Suprapubic skin (tissue), 3 donors: ENCODE measurements at regions not wholly inside any gene's neighbourhood (a gene's known extent, or its start where the extent isn't known, plus 50 kb on each side); places are given as distances from the start of the nearest gene placed in this dataset.

Experiments
- CTCF ChIP-seq, 2 donors: fragments of 200-600 bp in 1 of 2; fragments of 450-650 bp in 1 of 2; sonication (generic) in 1 of 2; IDR thresholded peaks; one replicate each; pipeline ENCODE4 v1.5.1; 2016 to 2019; ENCODE audit warnings: antibody characterized with exemption in 2 of 2, mild to moderate bottlenecking in 1 of 2, moderate library complexity in 1 of 2
- POLR2A ChIP-seq, 2 donors: fragments of 450-650 bp; IDR thresholded peaks; one replicate each; pipeline ENCODE4 v1.6.1; 2017; ENCODE audit warnings: antibody characterized with exemption in 2 of 2, mild to moderate bottlenecking in 2 of 2, moderate library complexity in 2 of 2

DNA sequence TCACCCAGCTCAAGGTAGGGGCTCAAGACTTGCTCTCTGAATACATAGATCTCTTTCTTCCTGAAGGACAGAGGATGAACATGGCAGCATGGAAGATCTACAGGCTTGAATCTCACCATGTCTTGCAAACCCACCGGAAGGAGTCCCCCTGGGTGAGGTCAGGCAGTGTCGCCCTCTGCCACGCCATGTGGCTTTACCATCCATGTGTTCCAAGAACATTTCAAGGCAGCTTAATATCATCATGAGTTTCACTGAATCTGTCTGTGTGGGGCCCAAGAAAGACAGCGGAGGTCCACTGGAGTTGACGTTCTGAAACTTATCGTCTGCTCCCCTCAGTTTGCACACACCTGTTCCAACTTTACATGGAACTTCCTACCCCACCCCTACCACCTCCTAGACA, 1202.6 kb downstream of the TBC1D22A start:
- TF ChIP-seq CTCF (IDR thresholded peaks at IDR 0.05): no peak
- no peak for TF ChIP-seq POLR2A (IDR thresholded peaks at IDR 0.05)
